ENCODE measurements at regions not wholly inside any gene's neighbourhood (a gene's known extent, or its start where the extent isn't known, plus 50 kb on each side); places are given as distances from the start of the nearest gene placed in this dataset.

DNA sequence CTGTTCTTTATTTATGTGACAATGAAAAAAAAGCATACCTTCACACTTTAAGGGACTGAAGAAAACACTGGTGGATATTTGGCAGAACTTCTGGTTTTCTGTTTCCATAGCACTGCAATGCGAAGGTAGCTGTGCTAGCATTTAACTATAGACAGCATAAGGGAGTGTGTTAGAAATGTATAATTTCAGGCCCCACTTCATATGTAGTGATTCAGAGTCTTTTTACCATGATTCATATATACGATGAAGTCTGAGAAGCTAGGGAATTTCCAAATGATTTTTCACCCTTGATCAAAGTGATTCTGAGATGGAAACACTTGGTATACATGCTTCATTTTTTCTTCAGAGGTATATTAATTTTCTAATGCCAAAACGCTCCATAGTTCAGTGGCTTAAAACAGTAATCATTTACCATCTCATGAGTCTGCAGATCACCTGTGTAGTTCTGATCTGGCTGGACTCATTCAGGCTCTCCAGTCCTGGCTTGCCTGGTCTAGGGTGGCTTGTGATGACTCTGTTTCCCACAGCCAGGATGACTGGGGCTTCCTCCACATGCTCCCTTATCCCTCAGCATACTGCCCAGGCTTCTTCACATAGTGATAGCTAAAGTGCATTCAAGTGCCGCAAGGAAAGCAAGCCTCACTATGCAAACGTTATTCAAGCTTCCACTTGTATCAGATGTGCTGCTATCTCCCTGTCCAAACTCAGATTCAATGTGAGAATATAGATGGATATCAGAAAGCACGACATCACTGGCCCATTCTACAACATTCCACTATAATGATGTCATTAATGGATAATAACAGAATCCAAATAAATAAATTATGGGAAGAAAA, 790.1 kb downstream of the TECRL start:
- no peak for DNase-seq

DNA sequence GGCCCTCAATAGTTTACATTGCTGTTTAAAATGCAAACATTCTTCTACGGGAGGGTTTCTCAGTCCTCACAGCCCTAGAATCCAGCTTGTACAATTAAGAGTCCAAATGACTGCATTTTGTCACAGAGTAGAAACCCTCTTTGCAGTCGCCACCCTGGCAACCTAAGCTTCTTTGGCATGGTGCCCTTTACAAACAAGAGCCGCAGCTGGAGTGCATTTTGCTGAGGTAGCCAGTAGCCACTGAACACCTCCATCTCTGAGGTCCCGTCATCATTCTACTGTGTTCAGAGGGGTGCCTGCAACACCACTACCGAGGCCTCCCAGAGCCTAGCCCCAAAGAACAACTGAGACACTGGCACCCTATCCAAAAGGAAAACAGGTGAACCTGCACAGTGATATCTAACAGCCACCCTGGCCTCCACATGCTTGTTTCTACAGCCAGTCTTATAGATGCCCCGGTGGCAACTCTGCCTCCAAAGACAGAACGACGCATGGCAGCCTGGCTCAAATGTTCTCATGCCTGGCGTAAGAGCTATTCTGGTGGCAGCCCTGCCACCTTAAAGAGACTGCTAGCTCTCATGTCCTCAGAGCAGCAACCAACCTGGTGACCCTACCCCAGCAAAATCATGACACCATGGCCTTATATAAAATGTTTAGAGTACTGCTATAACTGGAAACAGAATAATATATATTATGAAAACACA, 801.9 kb downstream of the TECRL start:
- DNase-seq = no peak

DNA sequence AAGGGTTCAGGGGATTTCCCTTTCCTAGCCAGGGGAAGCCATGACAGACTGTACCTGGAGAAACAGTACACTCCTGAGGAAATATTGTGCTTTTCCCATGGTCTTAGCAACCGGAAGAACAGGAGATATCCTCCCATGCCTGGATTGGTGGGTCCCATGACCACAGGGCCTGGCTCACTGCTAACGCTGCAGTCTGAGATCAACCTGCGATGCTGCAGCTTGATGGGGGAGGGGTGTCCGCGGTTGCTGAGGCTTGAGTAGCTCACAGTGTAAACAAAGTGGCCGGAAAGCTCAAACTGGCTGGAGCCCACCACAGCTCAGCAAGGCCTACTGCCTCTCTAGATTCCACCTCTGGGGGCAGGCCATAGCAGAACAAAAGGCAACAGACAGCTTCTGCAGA, 819.5 kb downstream of the TECRL start:
- no peak for DNase-seq

DNA sequence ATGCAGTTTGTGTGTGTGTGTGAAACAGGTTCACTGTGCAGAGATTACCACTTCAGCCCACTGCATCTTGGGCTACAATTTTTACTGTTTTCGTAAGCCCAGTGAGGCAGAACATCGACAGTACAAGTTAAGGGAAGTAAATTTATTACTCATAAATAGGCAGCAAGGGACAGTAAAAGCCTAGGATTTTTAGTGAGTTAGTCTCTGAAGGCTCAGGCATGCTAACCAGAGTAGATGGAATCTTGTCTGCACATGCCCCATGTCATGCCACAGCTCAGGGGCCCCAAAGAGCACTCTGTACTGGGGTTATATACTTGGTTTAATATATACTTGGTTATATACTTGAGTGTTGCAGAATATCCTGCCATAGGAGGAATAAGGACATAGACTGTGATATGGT, 825.7 kb downstream of the TECRL start:
- DNase-seq = no peak

DNA sequence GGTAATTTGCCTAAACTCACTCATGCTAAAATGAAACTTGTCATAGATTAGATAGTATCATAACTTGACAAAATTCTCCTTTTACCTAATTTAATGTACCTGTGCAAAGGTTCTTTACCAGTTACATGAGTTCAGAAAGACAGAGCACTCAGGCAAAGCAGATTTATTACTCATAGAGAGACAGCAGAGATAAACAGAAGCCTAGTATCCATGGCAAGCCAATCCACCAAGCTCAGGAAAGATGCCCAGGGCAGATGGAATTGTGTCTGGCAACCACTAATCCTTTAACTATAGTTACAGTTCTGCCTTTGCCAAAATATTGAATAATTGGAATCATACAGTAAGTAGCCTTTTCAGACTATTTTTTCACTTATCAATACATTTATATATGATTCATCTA, 826.2 kb downstream of the TECRL start:
- DNase-seq = no peak

DNA sequence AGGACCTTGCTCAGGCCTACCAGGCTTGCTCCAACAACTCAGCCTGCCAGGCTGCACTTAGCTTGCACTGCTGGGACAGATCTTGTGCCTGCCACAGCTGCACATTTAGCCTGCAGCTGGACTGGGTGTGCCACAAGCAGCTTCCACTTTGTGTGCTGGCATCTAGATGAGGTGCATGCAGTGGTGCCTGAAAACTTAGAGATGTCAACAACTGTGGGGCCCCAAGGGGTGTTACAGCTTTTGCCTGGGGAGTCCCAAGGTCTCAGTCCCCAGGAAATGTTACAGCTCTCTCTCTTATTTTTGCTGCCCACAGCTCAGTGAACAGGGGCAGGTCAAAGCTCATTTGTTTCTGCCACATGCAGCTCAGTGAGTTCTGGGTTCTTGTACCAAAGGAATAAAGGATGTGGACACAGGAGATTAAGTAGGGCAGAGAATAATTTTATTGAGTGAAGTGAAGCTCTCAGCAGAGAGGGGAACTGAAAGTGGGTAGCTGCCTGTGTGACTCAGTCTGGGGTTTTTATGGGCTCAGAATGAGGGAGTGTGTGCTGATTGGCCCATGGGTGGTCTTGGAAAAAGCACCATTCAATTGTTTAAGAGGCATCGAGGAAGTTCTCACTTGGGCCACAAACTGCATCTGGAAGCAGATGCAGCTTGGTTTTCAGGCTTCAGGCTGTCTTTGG, 828.3 kb downstream of the TECRL start:
- no peak for DNase-seq

DNA sequence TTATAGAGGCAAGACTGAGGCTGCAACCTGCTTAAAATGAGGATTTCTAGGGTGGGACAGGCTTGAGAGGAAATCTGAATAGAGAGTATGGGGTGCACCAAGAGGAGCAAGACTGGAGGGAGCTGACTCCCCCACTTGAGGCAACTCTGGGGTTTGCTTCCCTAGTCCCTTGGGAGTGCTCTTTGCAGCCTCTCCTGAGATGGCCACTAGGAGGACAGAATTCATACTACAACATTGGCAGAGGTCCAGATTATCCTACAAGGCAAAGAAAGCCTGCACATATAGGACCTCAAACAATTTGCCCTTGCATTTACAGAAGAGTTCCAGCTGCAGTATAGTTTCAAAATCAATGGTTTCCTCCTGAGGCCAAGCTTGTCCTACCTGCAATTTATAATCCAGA, 830.9 kb downstream of the TECRL start:
- no peak for DNase-seq

DNA sequence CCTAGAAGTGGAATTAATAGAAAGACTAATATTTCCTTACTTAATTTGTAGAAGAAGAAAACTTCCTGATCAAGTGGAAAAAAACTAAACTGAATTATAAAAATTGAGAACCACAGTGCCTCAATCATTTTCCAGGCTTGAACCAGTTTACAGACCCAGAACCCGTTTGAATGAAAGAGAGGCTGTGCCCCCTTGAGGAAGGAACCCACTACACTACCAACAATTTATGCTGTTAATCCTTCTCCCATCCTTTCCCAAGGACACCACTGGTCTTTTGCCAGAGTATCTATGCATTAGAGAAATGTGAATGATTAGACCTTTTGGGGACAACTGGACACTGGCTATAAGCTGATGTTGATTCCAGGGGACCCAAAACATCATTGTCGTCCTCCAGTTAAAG, 842.6 kb downstream of the TECRL start:
- DNase-seq = no peak

DNA sequence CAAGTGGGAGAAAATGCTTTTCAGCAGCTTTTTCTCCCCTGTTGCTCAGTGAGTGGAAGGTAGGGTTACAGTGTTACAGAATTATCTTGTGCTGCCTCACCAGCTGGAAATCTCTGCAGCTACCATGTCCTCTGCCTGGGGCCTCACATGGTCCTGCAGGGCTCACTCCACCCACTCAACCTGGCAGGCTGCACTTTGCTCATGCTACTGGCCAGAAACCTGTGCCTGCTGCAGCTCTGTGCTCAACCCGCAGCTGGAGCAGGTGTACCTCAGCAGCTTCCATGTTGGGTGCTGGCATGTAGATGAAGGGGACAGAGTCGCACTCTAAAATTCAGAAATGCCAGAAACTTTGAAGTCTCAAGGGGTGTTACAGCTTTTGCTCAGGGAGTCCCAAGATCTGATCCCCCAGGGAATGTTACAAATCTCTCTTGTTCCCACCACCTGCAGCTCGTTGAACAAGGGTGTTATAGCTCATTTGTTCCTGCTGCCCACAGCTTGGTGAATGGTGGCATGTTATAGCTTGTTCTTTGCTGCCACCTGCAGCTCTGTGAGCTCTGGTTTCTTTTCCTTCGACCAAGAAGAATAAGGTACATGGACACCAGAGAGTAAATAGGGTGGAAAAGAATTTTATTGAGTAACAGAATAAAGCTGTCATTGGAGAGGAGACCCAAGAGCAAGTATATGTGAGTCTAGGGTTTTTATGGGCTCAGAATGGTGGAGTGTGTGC, 845.8 kb downstream of the TECRL start:
- no peak for DNase-seq

DNA sequence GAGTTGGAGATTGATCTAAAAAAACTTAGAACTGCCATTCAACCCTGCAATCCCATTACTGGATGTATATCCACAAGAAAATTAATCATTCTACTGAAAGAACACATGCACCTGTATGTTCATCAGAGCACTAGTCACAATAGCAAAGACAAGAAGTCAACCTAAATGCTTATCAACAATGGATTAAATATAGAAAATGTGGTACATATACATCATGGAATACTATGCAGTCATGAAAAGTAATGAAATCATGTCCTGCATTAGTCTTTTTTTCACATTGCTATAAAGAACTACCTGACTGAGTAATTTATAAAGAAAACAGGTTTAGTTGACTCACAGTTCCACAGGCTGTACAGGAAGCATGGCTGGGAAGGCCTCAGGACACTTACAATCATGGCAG, 850.5 kb downstream of the TECRL start:
- DNase-seq = no peak

DNA sequence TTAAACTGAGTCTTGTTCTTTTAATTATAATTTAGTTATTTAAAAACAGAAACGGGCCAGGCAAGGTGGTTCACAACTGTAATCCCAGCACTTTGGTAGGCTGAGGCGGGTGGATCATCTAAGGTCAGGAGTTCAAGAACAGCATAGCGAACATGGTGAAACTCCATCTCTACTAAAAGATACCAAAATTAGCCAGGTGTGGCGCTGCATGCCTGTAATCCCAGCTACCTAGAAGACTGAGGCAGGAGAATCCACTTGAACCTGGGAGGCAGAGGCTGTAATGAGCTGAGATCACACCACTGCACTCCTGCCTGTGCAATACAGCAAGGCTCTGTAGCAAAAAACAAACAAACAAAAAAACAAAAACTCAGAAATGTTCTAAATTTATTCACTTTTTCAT, 852.9 kb downstream of the TECRL start:
- no peak for DNase-seq

DNA sequence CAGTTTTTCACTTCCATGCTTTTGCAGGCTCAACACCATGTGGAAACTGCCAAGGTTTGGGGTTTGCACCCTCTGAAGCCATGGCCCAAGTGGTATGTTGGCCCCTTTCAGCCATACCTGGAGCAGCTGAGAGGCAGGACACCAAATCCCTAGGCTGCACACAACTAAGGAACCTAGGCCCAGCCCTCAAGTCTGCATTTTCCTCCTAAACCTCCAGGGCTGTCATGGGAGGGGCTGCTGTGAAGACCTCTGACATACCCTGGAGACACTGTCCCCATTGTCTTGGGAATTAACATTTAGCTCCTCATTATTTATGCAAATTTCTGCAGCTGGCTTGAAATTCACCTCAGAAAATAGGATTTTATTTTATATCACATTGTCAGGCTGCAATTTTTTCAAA, 856.1 kb downstream of the TECRL start:
- DNase-seq = no peak

DNA sequence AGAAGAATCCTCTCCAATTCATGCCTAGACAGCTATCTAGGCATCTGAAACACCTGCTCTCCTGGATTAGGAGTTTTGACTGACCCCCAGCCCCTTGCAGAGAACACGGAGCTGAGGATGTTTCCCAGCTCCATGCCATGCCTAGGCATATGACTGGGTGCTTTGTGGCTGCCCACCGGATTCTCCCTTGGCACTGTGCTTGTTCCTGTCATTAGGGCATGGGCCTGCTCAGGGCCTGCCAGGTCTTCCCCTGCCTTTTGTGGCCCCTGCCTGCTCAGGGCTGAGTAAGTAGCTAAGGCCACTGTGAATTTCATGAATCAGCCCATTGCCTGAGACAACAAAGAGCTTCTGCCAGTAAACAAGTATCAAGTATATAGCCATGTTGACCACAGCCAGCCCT, 867.4 kb downstream of the TECRL start:
- no peak for DNase-seq

DNA sequence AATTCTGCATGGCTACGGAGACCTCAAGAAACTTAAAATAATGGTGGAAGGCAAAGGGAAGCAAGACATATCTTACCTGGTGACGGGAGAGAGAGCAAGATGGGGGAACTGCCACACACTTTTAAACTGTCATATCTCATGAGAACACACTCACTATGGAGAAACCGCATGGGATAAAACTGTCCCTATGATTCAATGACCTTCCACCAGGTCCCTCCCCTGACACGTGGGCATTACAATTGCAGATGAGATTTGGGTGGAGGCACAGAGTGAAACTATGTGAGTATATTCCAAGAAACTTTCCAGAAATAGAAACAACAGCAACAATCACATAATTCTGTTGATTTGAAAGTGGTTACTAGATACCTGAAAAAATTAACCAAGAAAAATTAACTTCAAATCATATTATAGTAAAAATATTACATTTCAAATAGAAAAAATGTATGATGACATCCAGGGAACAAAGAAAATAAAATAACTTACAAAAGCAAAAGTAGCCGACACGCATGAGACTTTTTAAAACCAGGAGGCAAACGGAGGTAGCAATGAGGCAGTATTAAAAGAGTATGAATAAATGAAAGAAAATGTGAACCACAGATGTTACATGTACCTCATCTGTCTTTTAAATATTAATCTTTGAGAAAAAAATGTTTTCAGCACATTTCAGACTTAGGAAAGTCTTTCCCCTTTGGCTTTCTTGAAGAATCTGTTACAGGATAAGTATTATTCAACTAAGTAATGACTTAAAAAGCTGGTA, 879.5 kb downstream of the TECRL start:
- DNase-seq = no peak

DNA sequence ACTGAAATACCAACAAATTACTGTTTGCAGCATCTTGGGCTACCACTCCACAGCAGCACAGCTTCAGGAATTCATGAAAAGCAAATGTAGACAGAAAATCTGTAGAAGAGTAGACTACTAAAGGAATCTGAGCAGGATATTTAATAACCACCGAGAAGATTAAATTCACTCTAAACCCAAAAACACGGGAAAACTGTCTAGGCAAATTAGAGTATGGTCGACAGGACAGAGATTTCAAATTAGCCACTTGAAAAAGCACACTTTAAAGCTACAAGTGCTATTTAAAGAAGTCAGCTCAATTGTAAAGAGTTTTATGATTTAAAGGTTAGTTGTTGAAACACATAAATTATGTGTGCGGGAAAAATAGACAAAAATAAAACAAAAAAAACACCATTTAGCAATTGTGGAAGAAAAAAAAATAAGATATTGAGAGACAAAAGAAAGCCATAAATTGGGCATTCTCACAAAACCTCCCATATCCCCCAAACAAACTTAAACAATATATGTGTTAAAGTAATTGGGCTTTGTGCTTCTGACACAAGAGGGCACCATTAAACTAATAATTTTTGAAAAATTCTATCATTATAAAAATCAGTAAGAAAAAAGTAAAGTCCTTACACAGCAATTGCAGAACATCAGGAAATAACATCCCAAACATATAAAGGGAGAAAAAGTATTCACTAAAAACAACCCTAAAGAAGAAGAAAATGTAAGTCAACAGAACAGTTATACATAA, 880.8 kb downstream of the TECRL start:
- DNase-seq = no peak

DNA sequence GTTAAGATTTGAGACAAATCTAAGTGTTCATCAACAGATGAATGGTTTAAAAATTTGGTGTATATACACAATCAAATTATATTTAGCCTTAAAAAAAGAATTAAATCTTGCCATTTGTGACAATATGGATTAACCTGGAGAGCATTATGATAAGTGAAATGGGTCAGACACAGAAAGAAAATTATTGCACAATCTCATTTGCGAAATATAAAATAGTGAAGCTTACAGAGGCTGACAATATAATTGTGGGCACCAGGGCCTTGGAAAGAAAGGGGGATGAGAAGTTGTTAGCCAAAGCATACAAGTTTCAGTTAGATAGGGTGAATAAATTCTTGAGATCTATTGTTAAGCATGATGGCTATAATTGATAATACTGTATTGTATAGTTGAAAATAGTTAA, 883.0 kb downstream of the TECRL start:
- no peak for DNase-seq

DNA sequence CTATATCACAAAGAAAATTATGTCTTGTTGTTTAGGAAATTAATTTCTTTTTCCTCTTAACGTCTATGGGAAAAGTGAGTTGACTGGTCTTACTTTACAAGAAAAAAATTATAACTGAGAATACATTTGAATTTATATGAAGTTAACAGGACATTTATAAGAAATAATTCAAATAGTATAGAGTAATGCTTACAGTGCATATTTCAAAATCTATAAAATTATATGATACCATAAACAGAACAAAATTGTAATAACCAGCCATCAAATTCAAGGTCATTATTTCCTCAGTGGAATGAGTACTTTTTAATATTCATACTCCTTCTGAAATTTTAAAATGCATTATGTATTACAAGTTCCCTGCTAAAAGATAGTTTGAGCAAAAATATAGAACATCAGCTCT, 884.5 kb downstream of the TECRL start:
- no peak for DNase-seq

DNA sequence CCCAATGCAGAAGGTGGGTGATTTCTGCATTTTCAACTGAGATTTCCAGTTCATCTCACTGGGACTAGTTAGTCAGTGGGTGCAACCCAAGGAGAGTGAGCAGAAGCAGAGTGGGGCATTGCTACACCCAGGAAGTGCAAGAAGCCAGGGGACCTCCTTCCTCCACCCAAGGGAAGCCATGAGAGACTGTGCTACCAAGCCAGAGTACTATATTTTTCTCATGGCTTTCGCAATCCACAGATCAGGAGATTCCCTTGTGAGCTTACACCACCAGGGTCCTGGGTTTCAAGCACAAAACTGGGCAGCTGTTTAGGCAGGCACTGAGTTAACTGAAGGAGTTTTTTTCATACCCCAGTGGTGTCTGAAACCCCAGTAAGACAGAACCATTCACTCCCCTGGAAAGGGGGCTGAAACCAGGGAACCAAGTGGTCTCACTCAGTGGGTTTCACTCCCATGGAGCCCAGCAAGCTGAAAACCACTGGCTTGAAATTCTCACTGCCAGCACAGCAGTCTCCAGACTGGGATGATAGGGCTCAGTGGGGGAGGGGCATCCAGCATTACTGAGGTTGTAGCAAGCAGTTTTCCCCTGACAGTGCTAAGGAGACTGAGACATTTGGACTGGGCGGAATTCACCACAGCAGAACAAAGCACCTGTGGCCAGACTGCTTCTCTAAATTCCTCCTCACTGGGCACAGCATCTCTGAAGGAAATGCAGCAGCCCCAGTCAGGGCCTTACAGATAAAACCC, 903.4 kb downstream of the TECRL start:
- no peak for DNase-seq

DNA sequence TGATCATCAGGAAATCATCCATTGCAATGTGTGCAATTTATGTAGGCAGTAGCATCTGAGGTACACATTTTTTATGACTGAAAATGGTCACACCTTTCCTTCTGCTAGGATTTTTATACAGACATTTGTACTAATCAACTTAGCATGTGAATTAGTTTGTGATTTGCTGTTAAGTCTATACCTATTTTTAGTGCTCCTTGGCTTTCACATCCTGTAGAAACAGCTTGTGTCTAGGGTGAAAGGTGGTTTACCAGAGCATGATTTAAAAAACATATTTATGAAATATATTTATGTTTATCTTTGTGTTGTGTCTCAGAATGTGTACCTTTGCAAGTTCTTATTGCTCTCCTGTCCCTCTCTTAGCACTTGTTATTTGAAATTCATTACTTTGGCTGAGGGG, 916.0 kb downstream of the TECRL start:
- DNase-seq = no peak

DNA sequence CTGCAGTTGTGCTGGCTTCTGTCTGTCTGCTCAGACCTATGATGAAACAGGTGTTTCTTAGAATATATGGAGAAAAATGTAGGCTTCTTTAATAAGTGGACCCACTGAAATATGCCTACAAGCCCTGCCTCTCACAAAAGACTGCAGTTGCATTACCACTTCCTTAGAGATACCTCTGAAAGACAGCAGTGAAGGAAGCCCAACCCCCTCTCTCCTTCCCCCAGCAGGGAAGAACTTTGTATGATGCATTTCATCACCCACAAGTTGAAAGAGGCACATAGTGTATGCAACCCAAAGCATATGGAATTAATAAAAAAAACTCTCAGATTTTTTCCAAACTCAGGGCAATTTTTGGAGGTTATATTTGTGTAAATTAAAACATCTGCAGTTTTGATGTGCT, 916.7 kb downstream of the TECRL start:
- DNase-seq = no peak

DNA sequence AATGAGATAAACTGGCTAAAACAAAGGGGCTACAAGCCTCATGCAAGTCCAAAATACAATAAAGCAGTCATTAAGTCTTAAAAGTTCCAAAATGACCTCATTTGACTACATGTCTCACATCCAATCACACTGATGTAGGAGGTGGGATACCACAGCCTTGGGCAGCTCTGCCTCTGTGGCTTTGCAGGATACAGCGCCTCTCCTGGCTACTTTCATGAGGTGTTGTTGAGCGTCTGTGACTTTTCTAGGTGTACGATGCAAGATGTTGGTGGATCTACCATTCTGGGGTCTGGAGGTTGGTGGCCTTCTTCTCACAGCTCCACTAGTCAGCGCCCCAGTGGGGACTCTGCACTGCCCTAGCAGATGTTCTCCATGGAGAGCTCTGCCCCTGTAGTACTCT, 944.9 kb downstream of the TECRL start:
- no peak for DNase-seq
